Sigmoid colon (tissue), 6 donors: ENCODE measurements at regions not wholly inside any gene's neighbourhood (a gene's known extent, or its start where the extent isn't known, plus 50 kb on each side); places are given as distances from the start of the nearest gene placed in this dataset.

Source experiments
- DNase-seq: peaks from one replicate; pipeline ENCODE4 v3.0.0-alpha.2; 2019
- H3K27ac ChIP-seq, 4 donors: fragments of 200-600 bp; sonication (generic); one replicate each; pipeline ENCODE4 v1.5.1; 2016 to 2019; ENCODE audit warnings: mild to moderate bottlenecking in 1 of 4
- H3K27me3 ChIP-seq, 3 donors: fragments of 200-600 bp; sonication (generic); one replicate each; pipeline ENCODE4 v1.5.1; 2019; ENCODE audit warnings: mild to moderate bottlenecking in 1 of 3
- H3K36me3 ChIP-seq, 4 donors: fragments of 200-600 bp; sonication (generic); one replicate each; pipeline ENCODE4 v1.5.1; 2016 to 2019
- H3K4me1 ChIP-seq, 4 donors: fragments of 200-600 bp; sonication (generic); one replicate each; pipeline ENCODE4 v1.5.1; 2017 to 2019
- H3K4me3 ChIP-seq, 4 donors: fragments of 200-600 bp; sonication (generic); one replicate each; pipeline ENCODE4 v1.5.1; 2017 to 2019; ENCODE audit warnings: mild to moderate bottlenecking in 2 of 4, moderate library complexity in 1 of 4
- H3K9me3 ChIP-seq, 4 donors: fragments of 200-600 bp in 3 of 4; sonication (generic) in 3 of 4; one replicate each; pipeline versions ENCODE4 v1.5.1 to v1.6.1; 2013 to 2019
- CTCF ChIP-seq, 4 experiments: fragments of 450-650 bp in 3 of 4; fragments of 200-600 bp in 1 of 4; IDR thresholded peaks; one replicate each; pipeline ENCODE4 v1.5.1; 2016 to 2019; ENCODE audit warnings: antibody characterized with exemption in 4 of 4, mild to moderate bottlenecking in 3 of 4, moderate library complexity in 2 of 4
- EP300 ChIP-seq, 4 donors: sonication (generic); formaldehyde crosslinking; IDR thresholded peaks; one replicate each; pipeline ENCODE4 v1.6.1; 2017; ENCODE audit warnings: antibody characterized with exemption in 4 of 4
- POLR2A ChIP-seq, 2 donors: fragments of 450-650 bp; IDR thresholded peaks; one replicate each; pipeline ENCODE4 v1.6.1; 2016; ENCODE audit warnings: antibody characterized with exemption in 2 of 2, mild to moderate bottlenecking in 2 of 2, moderate library complexity in 2 of 2
- POLR2AphosphoS5 ChIP-seq, 4 donors: sonication (generic); formaldehyde crosslinking; IDR thresholded peaks; one replicate each; pipeline ENCODE4 v1.6.1; 2017; ENCODE audit warnings: antibody characterized with exemption in 4 of 4
- WGBS, 2 donors: extraction: QIAGEN DNeasy Blood & Tissue Kit; methylation state at CpG; one replicate each; pipeline ENCODE4 v1.1.7; 2013; 5-methylcytosine and 5-hydroxymethylcytosine counted together
- intact Hi-C: fragments of 100-400 bp; cut with DNase I; formaldehyde crosslinking; loops from one replicate; pipeline ENCODE4 v1.15.1; 2023
- donor health status: healthy with polysubstance abuse.
- donor health status: healthy.

DNA sequence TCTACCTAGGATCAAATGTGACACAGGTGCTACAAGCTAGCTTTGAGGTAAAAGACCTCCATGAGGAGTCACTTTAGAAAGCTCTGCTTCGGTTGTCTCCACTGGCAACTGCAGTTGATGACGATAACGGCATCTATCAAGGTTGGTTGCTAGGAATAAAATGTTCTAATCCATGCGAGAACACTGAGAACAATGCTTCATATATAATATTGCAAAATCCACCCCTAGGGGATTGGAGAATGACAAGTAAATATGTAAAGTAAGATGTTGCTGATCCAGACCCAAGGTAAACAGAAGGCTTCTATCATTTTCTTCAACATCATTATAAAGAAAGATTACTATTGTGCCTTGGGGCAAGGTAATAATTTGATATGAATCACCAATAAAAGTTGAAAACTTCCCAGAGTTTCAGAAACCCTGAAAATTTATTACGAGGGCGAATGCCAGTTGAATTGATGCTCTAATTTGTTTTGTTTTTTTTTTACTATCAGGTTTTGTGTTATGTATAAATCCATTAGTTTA lies 1003.4 kb downstream of the CDH18 start:
- Histone ChIP-seq H3K27ac (no peak overlapping the region), H3K36me3 (no peaks in the 10 kb centered on the region), H3K9me3 (no peaks in the 10 kb centered on the region), H3K4me3 (no peak overlapping the region), H3K4me1 (no peaks in the 10 kb centered on the region), H3K27me3 (no peaks in the 10 kb centered on the region)
- TF ChIP-seq POLR2A (IDR thresholded peaks at IDR 0.05): no peak
- no peak for TF ChIP-seq CTCF (IDR thresholded peaks at IDR 0.05)
- TF ChIP-seq POLR2AphosphoS5 (IDR thresholded peaks at IDR 0.05): no peak
- TF ChIP-seq EP300 (IDR thresholded peaks at IDR 0.05): no peak
- intact Hi-C loops: no loop called here
- DNase-seq: no peak
- 71 to 86% methylated on average over 6 of the region's 6 CpGs for WGBS, 2 donors

DNA sequence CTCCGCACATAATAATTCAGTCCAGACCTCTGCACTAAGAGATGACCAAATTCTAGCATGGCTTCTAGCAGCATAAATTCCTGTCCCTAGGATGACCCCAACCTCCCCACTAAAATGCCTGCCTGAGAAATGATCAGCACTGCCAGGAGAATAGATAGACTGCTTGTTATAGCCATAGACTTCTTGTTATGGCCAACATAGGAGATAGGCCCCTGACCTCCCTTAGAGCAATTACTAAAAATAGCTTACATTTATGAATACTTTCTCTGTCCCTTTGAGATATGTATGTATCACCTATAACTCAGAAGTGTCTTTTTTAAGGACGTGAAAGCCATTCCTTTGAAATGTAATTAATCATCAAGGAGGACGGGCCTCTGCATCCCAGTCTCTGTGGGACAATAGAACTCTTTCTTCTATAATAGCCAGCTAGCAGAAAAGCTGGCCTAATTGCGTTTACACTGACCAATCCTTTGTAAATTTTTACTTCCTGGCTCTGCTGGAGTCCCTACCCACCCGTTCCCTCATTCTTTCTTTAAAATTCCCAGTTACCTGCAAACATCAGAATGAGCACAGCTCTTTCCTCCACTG lies 1002.7 kb downstream of the CDH18 start:
- H3K4me1 ChIP-seq: no peaks in the 10 kb centered on the region
- no peaks in the 10 kb centered on the region for H3K9me3 ChIP-seq
- 31 to 63% methylated on average over 5 of the region's 5 CpGs for WGBS, 2 donors
- no peak overlapping the region for H3K27ac ChIP-seq
- H3K27me3 ChIP-seq: no peaks in the 10 kb centered on the region
- no peak for TF ChIP-seq POLR2A (IDR thresholded peaks at IDR 0.05)
- TF ChIP-seq EP300 (IDR thresholded peaks at IDR 0.05): no peak
- TF ChIP-seq CTCF (IDR thresholded peaks at IDR 0.05): no peak
- no peak for TF ChIP-seq POLR2AphosphoS5 (IDR thresholded peaks at IDR 0.05)
- intact Hi-C loops: no loop called here
- H3K36me3 ChIP-seq: no peaks in the 10 kb centered on the region
- DNase-seq: no peak
- no peak overlapping the region for H3K4me3 ChIP-seq

GRCh38 chr5:18987101-18987500 lies 1000.9 kb downstream of the CDH18 start:
- H3K36me3 ChIP-seq: no peaks in the 10 kb centered on the region
- H3K4me1 ChIP-seq: no peaks in the 10 kb centered on the region
- H3K27me3 ChIP-seq: no peaks in the 10 kb centered on the region
- no peak overlapping the region for H3K27ac ChIP-seq
- no peak for DNase-seq
- TF ChIP-seq POLR2A (IDR thresholded peaks at IDR 0.05) (no peak), POLR2AphosphoS5 (IDR thresholded peaks at IDR 0.05) (no peak), CTCF (IDR thresholded peaks at IDR 0.05) (no peak), EP300 (IDR thresholded peaks at IDR 0.05) (no peak)
- no peak overlapping the region for H3K4me3 ChIP-seq
- no peaks in the 10 kb centered on the region for H3K9me3 ChIP-seq
- 68 to 80% methylated on average over 1 of the region's 1 CpG for WGBS, 2 donors
- intact Hi-C loops: no loop called here

- Histone ChIP-seq H3K4me1 (no peaks in the 10 kb centered on the region), H3K27me3 (no peaks in the 10 kb centered on the region), H3K9me3 (no peaks in the 10 kb centered on the region), H3K4me3 (no peak overlapping the region), H3K36me3 (no peaks in the 10 kb centered on the region), H3K27ac (no peak overlapping the region)
- TF ChIP-seq EP300 (IDR thresholded peaks at IDR 0.05): no peak
- no peak for TF ChIP-seq POLR2AphosphoS5 (IDR thresholded peaks at IDR 0.05)
- TF ChIP-seq POLR2A (IDR thresholded peaks at IDR 0.05): no peak
- DNase-seq: no peak
- WGBS, 2 donors: 11 to 52% methylated on average over 1 of the region's 1 CpG
- intact Hi-C loops: no loop called here
These were observed 997.1 kb downstream of the CDH18 start for GRCh38 chr5:18990852-18991251.

DNA sequence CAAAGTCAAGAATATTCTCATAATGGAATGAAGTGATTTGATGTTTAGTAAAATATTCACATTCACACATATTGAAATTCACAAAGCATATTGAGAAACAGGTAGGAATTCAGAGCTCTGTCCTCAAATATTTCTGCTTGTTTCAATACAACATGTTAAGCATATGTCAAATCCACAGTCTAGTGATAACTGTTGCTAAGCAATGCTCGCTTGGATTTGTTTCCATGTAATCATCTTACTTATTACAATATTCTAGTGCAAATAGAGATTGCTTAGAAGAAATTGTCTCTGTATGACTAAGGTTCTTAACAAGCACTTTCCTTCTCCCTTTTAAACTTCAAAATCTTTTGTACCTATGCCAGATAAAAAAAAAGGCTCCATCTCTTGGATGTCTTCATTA lies 995.7 kb downstream of the CDH18 start:
- no peak for TF ChIP-seq POLR2A (IDR thresholded peaks at IDR 0.05)
- TF ChIP-seq POLR2AphosphoS5 (IDR thresholded peaks at IDR 0.05): no peak
- no peak for TF ChIP-seq CTCF (IDR thresholded peaks at IDR 0.05)
- no peak for TF ChIP-seq EP300 (IDR thresholded peaks at IDR 0.05)
- no peaks in the 10 kb centered on the region for H3K27me3 ChIP-seq
- no peaks in the 10 kb centered on the region for H3K36me3 ChIP-seq
- WGBS, 2 donors: 30 to 69% methylated on average over 1 of the region's 1 CpG
- no peak overlapping the region for H3K27ac ChIP-seq
- no peaks in the 10 kb centered on the region for H3K4me1 ChIP-seq
- no peak overlapping the region for H3K4me3 ChIP-seq
- intact Hi-C loops: no loop called here
- H3K9me3 ChIP-seq: no peaks in the 10 kb centered on the region
- DNase-seq: no peak
